Fibroblast of lung (primary cell): ENCODE measurements at regions not wholly inside any gene's neighbourhood (a gene's known extent, or its start where the extent isn't known, plus 50 kb on each side); places are given as distances from the start of the nearest gene placed in this dataset.

Experiments
- CTCF ChIP-seq, 2 donors: IDR thresholded peaks in 1 of 2; conservative IDR thresholded peaks in 1 of 2; 1 replicate in 1 of 2; 2 replicates in 1 of 2; pipeline ENCODE4 v1.5.1; 2011 to 2012; ENCODE audit warnings: low read length in 2 of 2, control low read depth in 1 of 2, inconsistent platforms in 1 of 2, low read depth in 1 of 2, mild to moderate bottlenecking in 1 of 2
- EZH2 ChIP-seq: IDR thresholded peaks from 2 replicates; pipeline ENCODE4 v1.5.1; 2012; ENCODE audit warnings: low read length, control low read depth, mild to moderate bottlenecking; ENCODE audit errors: missing control alignments

GRCh38 chr4:56169061-56169460 lies 218.2 kb downstream of the AASDH start:
- no peak for TF ChIP-seq CTCF (conservative IDR thresholded peaks at IDR 0.05 in 1 of 2, IDR thresholded peaks at IDR 0.05 in 1 of 2; ENCODE audit: low read depth in 1 of 2, low read length in 2 of 2)
- no peak for TF ChIP-seq EZH2
